Endothelial cell of umbilical vein (primary cell): ENCODE measurements at regions not wholly inside any gene's neighbourhood (a gene's known extent, or its start where the extent isn't known, plus 50 kb on each side); places are given as distances from the start of the nearest gene placed in this dataset.
A peak's percentile ranks its signal among the peaks of the same experiment; 100 is the strongest.

Experiments
- BruUV-seq: library from RNA; stranded (reverse); fragments of 400-500 nt; replicated peaks from 2 replicates; lab custom pipeline; 2021; lab: Mats Ljungman, UMichigan
- CTCF ChIA-PET: fragments of 300-600, 350-600 bp; sonication (Branson Sonifier 250); formaldehyde crosslinking; loops from one replicate; lab custom pipeline; 2021; ENCODE audit warnings: antibody characterized with exemption, inconsistent platforms; lab: Charles Lee
- POLR2A ChIA-PET: fragments of 300-600, 350-600 bp; sonication (Branson Sonifier 250); formaldehyde crosslinking; loops from one replicate; lab custom pipeline; 2021; ENCODE audit warnings: antibody characterized with exemption, inconsistent platforms; lab: Charles Lee
- DNase-seq: peaks from one replicate; pipeline ENCODE4 v3.0.0-alpha.2; 2011; ENCODE audit warnings: low read depth, low spot score
- FAIRE-seq: peaks from 2 replicates; lab custom pipeline; 2011; peaks lifted over from hg19 to GRCh38; lab: Jason Lieb, UNC
- H2AFZ ChIP-seq: 2 replicates; pipeline ENCODE4 v1.6.0; 2012; ENCODE audit warnings: low read depth, low read length, control low read depth, inconsistent platforms
- H3K27ac ChIP-seq: 2 replicates; pipeline ENCODE4 v1.5.1; 2011; ENCODE audit warnings: low read depth, mild to moderate bottlenecking, control low read depth, low read length, moderate library complexity; ENCODE audit not compliant: insufficient read depth
- H3K27me3 ChIP-seq, 2 experiments: 2 replicates each; pipeline versions ENCODE4 v1.6.0 to v1.6.1; 2011; ENCODE audit warnings: low read length in 2 of 2, mixed read lengths in 1 of 2; ENCODE audit not compliant: control insufficient read depth in 2 of 2, insufficient read depth in 2 of 2
- H3K36me3 ChIP-seq, 2 experiments: 2 replicates in 1 of 2; 3 replicates in 1 of 2; pipeline ENCODE4 v1.5.1; 2011; ENCODE audit warnings: low read length in 2 of 2, mild to moderate bottlenecking in 1 of 2, moderate library complexity in 1 of 2; ENCODE audit not compliant: control insufficient read depth in 2 of 2, insufficient read depth in 2 of 2; ENCODE audit errors: extremely low read depth in 1 of 2
- H3K4me1 ChIP-seq: 3 replicates; pipeline ENCODE4 v1.5.1; 2011; ENCODE audit warnings: mild to moderate bottlenecking, low read length; ENCODE audit not compliant: control insufficient read depth, insufficient read depth; ENCODE audit errors: extremely low read depth
- H3K4me2 ChIP-seq: 2 replicates; pipeline ENCODE4 v1.6.1; 2011; ENCODE audit warnings: low read length, control low read depth, mixed read lengths; ENCODE audit not compliant: insufficient read depth
- H3K4me3 ChIP-seq, 3 experiments: fragments of 200-600 bp in 1 of 3; sonication (generic), shearing (Covaris generic) in 1 of 3; replicated peaks in 1 of 3; 2 replicates each; pipeline ENCODE4 v1.5.1; 2011 to 2016; ENCODE audit warnings: control low read depth in 3 of 3, low read length in 3 of 3, mild to moderate bottlenecking in 2 of 3, inconsistent platforms in 1 of 3, low read depth in 1 of 3, moderate library complexity in 1 of 3; ENCODE audit not compliant: insufficient read depth in 1 of 3
- H3K79me2 ChIP-seq: 2 replicates; pipeline ENCODE4 v1.6.0; 2012; ENCODE audit warnings: low read length, inconsistent platforms; ENCODE audit not compliant: control insufficient read depth, insufficient read depth
- H3K9ac ChIP-seq: replicated peaks from 2 replicates; pipeline ENCODE3; 2011; ENCODE audit warnings: low read length, control low read depth; ENCODE audit not compliant: insufficient read depth; ENCODE audit errors: extremely low read depth
- H3K9me1 ChIP-seq: replicated peaks from 3 replicates; pipeline ENCODE4 v1.6.0; 2011; ENCODE audit warnings: mild to moderate bottlenecking, low read length; ENCODE audit not compliant: control insufficient read depth, insufficient read depth; ENCODE audit errors: extremely low read depth
- H3K9me3 ChIP-seq: replicated peaks from 2 replicates; pipeline ENCODE4 v1.5.1; 2012; ENCODE audit warnings: low read length, inconsistent platforms; ENCODE audit not compliant: control insufficient read depth, insufficient read depth
- H4K20me1 ChIP-seq: replicated peaks from 2 replicates; pipeline ENCODE3; 2011; ENCODE audit warnings: mild to moderate bottlenecking, low read length; ENCODE audit not compliant: control insufficient read depth, insufficient read depth; ENCODE audit errors: extremely low read depth
- EZH2 ChIP-seq: IDR thresholded peaks from 2 replicates; pipeline ENCODE4 v1.6.1; 2012; ENCODE audit warnings: borderline replicate concordance, low read depth, mild to moderate bottlenecking, moderate library complexity, low read length, inconsistent platforms; ENCODE audit not compliant: severe bottlenecking
- FOS ChIP-seq: IDR thresholded peaks from 2 replicates; pipeline ENCODE4 v1.6.1; 2011; ENCODE audit warnings: mild to moderate bottlenecking, low read length, moderate library complexity, borderline replicate concordance; ENCODE audit not compliant: insufficient read depth
- GATA2 ChIP-seq: IDR thresholded peaks from 2 replicates; pipeline ENCODE4 v1.7.0; 2011; ENCODE audit warnings: low read depth, mild to moderate bottlenecking, moderate library complexity, mixed read lengths, low read length; ENCODE audit not compliant: insufficient read length, insufficient read depth
- JUN ChIP-seq: IDR thresholded peaks from 2 replicates; pipeline ENCODE4 v1.6.1; 2011; ENCODE audit warnings: borderline replicate concordance, low read depth; ENCODE audit not compliant: insufficient read length, insufficient read depth
- MYC ChIP-seq: IDR thresholded peaks from one replicate; pipeline ENCODE4 v1.6.1; 2011; ENCODE audit warnings: mild to moderate bottlenecking, low read depth, low read length
- POLR2A ChIP-seq: IDR thresholded peaks from 2 replicates; pipeline ENCODE4 v1.6.1; 2012; ENCODE audit warnings: low read depth, mild to moderate bottlenecking, control low read depth, low read length
- POLR2AphosphoS5 ChIP-seq: IDR thresholded peaks from 2 replicates; pipeline ENCODE4 v1.6.1; 2012; ENCODE audit warnings: low read depth, mild to moderate bottlenecking, control low read depth, low read length, moderate library complexity; ENCODE audit not compliant: insufficient read depth
- dilution Hi-C: fragments of 300-500 bp; cut with MboI; formaldehyde crosslinking; loops from one replicate; pipeline ENCODE4 v1.15.0; 2019; ENCODE audit warnings: low sequenced_read_pairs; ENCODE audit not compliant: extremely low pct_ligation_motif_present
- intact Hi-C: fragments of 100-400 bp; cut with micrococcal nuclease; formaldehyde crosslinking; loops from one replicate; pipeline ENCODE4 v1.10.0; 2022
- TF ChIP-seq, protein P1 (sequence below), 2 donors: IDR thresholded peaks; 1 replicate in 1 of 2; 2 replicates in 1 of 2; pipeline ENCODE4 v1.5.1; 2011; ENCODE audit warnings: low read length in 2 of 2, mild to moderate bottlenecking in 2 of 2, moderate library complexity in 2 of 2, control low read depth in 1 of 2, inconsistent platforms in 1 of 2, low read depth in 1 of 2; ENCODE audit not compliant: insufficient read depth in 1 of 2; ENCODE audit errors: extremely low read depth in 1 of 2
- TF ChIP-seq, protein P2 (sequence below): IDR thresholded peaks from 2 replicates; pipeline ENCODE4 v1.6.1; 2011; ENCODE audit not compliant: insufficient read depth, insufficient read length

DNA sequence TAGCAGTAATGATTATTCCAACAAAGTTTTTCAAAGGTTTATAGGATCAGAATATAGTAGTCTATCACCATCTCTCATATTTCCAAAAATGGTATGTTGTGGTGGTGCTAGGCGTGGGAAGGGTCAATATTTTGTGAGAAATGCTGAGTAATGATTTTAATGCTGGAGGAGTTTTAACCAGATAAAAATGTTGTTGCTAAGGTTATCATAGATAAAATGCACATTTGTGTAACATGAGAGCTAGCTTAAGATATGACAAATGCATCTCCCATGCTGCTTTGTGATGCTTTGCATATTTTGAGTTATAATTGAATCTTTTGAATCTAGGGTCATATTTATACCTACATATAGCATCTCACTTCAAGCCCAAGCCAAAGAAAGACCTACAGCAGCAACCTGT is 103.9 kb upstream of the ROBO1 start:
- H3K27me3 ChIP-seq = no peaks in the 10 kb centered on the region
- DNase-seq = peak; percentile 51
- CTCF ChIA-PET = no interaction called here
- H3K4me1 ChIP-seq = peaks cover 24% of the 10 kb centered on the region
- no peaks in the 10 kb centered on the region for H3K36me3 ChIP-seq
- POLR2A ChIA-PET = no interaction called here
- dilution Hi-C loops (no loop called here), intact Hi-C loops (loop anchor here (1.0 to 5.0 kb wide), 4 partner anchors 28 to 862 kb away; no protein-coding TSS in a partner anchor)
- BruUV-seq = no TSS peak
- H3K9me3 ChIP-seq = no peaks in the 10 kb centered on the region
- no peaks in the 10 kb centered on the region for H3K9me1 ChIP-seq
- H3K9ac ChIP-seq = peak overlapping the region; percentile 29
- H3K4me2 ChIP-seq = no peak overlapping the region
- H3K79me2 ChIP-seq = no peaks in the 10 kb centered on the region
- peak overlapping the region; percentile 70 for H3K27ac ChIP-seq
- H3K4me3 ChIP-seq = no peak overlapping the region
- FAIRE-seq = no peak
- no peak for TF ChIP-seq GATA2
- TF ChIP-seq, protein P1, sequence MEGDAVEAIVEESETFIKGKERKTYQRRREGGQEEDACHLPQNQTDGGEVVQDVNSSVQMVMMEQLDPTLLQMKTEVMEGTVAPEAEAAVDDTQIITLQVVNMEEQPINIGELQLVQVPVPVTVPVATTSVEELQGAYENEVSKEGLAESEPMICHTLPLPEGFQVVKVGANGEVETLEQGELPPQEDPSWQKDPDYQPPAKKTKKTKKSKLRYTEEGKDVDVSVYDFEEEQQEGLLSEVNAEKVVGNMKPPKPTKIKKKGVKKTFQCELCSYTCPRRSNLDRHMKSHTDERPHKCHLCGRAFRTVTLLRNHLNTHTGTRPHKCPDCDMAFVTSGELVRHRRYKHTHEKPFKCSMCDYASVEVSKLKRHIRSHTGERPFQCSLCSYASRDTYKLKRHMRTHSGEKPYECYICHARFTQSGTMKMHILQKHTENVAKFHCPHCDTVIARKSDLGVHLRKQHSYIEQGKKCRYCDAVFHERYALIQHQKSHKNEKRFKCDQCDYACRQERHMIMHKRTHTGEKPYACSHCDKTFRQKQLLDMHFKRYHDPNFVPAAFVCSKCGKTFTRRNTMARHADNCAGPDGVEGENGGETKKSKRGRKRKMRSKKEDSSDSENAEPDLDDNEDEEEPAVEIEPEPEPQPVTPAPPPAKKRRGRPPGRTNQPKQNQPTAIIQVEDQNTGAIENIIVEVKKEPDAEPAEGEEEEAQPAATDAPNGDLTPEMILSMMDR (IDR thresholded peaks at IDR 0.05; ENCODE audit: extremely low read depth in 1 of 2, insufficient read depth in 1 of 2, low read depth in 1 of 2, low read length in 2 of 2) = no peak
- TF ChIP-seq JUN = no peak
- no peak for TF ChIP-seq POLR2AphosphoS5
- TF ChIP-seq FOS = no peak
- TF ChIP-seq, protein P2, sequence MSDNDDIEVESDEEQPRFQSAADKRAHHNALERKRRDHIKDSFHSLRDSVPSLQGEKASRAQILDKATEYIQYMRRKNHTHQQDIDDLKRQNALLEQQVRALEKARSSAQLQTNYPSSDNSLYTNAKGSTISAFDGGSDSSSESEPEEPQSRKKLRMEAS = no peak
- no peak for TF ChIP-seq POLR2A
- no peak for TF ChIP-seq MYC
- TF ChIP-seq EZH2 = no peak
- peak overlapping the region; percentile 54 for H2AFZ ChIP-seq
- H4K20me1 ChIP-seq = no peaks in the 10 kb centered on the region
